ENCODE measurements at regions not wholly inside any gene's neighbourhood (a gene's known extent, or its start where the extent isn't known, plus 50 kb on each side); places are given as distances from the start of the nearest gene placed in this dataset.

- Histone ChIP-seq H3K4me2 (peak overlapping the region; percentile 56 to 94 (median 86)), H3K9me3 (replicated peaks in 1 of 11) (peaks cover 8 to 28% (median 16%) of the 10 kb centered on the region in 11 experiments; a peak in 20 of 22 replicates), H3K9ac (peak overlapping the region in 10 of 11 experiments; percentile 13 to 73 (median 56); a peak in 14 of 22 replicates), H4K20me1 (no peaks in the 10 kb centered on the region), H3K27me3 (no peaks in the 10 kb centered on the region), H3K36me3 (peaks cover 0 to 4% (median 0%) of the 10 kb centered on the region in 11 experiments; a peak in 1 of 22 replicates), H3K27ac (peak overlapping the region; percentile 38 to 94 (median 82); a peak in 21 of 22 replicates), H3K4me1 (peaks cover 82 to 95% (median 90%) of the 10 kb centered on the region in 10 experiments), H3K4me3 (peak overlapping the region in 4 of 10 experiments; percentile 5 to 11 (median 8); a peak in 2 of 20 replicates)
- peak; percentile 83 to 98 (median 94) for TF ChIP-seq Cebpa-rat (IDR thresholded peaks at IDR 0.05)
Measured at GRCh38 chr2:239605976-239606375, 205.2 kb upstream of the HDAC4 start.

- Histone ChIP-seq H4K20me1 (no peaks in the 10 kb centered on the region), H3K36me3 (peaks cover 0 to 4% (median 0%) of the 10 kb centered on the region in 11 experiments; a peak in 1 of 22 replicates), H3K27me3 (no peaks in the 10 kb centered on the region), H3K4me3 (peak overlapping the region in 4 of 10 experiments; percentile 5 to 11 (median 8); a peak in 1 of 20 replicates), H3K9me3 (replicated peaks in 1 of 11) (peaks cover 8 to 28% (median 16%) of the 10 kb centered on the region in 11 experiments; a peak in 20 of 22 replicates), H3K4me1 (peaks cover 87 to 100% (median 96%) of the 10 kb centered on the region in 10 experiments), H3K27ac (peak overlapping the region; percentile 38 to 94 (median 81); a peak in 21 of 22 replicates), H3K9ac (peak overlapping the region in 10 of 11 experiments; percentile 8 to 72 (median 56); a peak in 16 of 22 replicates), H3K4me2 (peak overlapping the region; percentile 56 to 94 (median 86))
- TF ChIP-seq Cebpa-rat (IDR thresholded peaks at IDR 0.05), result no peak
Measured at GRCh38 chr2:239605409-239605808, 204.6 kb upstream of the HDAC4 start.

- TF ChIP-seq Cebpa-rat (IDR thresholded peaks at IDR 0.05), result no peak
- Histone ChIP-seq H3K9me3 (replicated peaks in 1 of 11) (peaks cover 8 to 28% (median 16%) of the 10 kb centered on the region in 11 experiments; a peak in 20 of 22 replicates), H3K4me2 (peak overlapping the region; percentile 56 to 94 (median 86); a peak in 20 of 22 replicates), H4K20me1 (no peaks in the 10 kb centered on the region), H3K4me1 (peaks cover 92 to 100% (median 99%) of the 10 kb centered on the region in 10 experiments), H3K36me3 (peaks cover 0 to 4% (median 0%) of the 10 kb centered on the region in 11 experiments; a peak in 1 of 22 replicates), H3K27me3 (no peaks in the 10 kb centered on the region), H3K27ac (peak overlapping the region in 10 of 11 experiments; percentile 57 to 94 (median 82); a peak in 19 of 22 replicates), H3K4me3 (no peak overlapping the region), H3K9ac (peak overlapping the region in 1 of 11 experiments; percentile 57; a peak in 1 of 22 replicates)
Measured at GRCh38 chr2:239604861-239605260, 204.0 kb upstream of the HDAC4 start.

GRCh38 chr2:239603411-239604356 lies 202.9 kb upstream of the HDAC4 start:
- no peak for TF ChIP-seq Cebpa-rat (IDR thresholded peaks at IDR 0.05)
- H3K9ac ChIP-seq, result no peak overlapping the region; a peak in 1 of 22 replicates
- peaks cover 0 to 4% (median 0%) of the 10 kb centered on the region in 11 experiments; a peak in 1 of 22 replicates for H3K36me3 ChIP-seq
- H3K27ac ChIP-seq, result peak overlapping the region in 10 of 11 experiments; percentile 11 to 94 (median 70); a peak in 18 of 22 replicates
- no peaks in the 10 kb centered on the region for H3K27me3 ChIP-seq
- H3K4me2 ChIP-seq, result peak overlapping the region; percentile 71 to 94 (median 83); a peak in 21 of 22 replicates
- H3K4me1 ChIP-seq, result peaks cover 87 to 100% (median 97%) of the 10 kb centered on the region in 10 experiments
- H3K4me3 ChIP-seq, result peak overlapping the region in 3 of 10 experiments; percentile 5 to 20 (median 17); a peak in 2 of 20 replicates
- H3K9me3 ChIP-seq (replicated peaks in 1 of 11), result peaks cover 8 to 28% (median 16%) of the 10 kb centered on the region in 11 experiments; a peak in 20 of 22 replicates
- H4K20me1 ChIP-seq, result no peaks in the 10 kb centered on the region

DNA sequence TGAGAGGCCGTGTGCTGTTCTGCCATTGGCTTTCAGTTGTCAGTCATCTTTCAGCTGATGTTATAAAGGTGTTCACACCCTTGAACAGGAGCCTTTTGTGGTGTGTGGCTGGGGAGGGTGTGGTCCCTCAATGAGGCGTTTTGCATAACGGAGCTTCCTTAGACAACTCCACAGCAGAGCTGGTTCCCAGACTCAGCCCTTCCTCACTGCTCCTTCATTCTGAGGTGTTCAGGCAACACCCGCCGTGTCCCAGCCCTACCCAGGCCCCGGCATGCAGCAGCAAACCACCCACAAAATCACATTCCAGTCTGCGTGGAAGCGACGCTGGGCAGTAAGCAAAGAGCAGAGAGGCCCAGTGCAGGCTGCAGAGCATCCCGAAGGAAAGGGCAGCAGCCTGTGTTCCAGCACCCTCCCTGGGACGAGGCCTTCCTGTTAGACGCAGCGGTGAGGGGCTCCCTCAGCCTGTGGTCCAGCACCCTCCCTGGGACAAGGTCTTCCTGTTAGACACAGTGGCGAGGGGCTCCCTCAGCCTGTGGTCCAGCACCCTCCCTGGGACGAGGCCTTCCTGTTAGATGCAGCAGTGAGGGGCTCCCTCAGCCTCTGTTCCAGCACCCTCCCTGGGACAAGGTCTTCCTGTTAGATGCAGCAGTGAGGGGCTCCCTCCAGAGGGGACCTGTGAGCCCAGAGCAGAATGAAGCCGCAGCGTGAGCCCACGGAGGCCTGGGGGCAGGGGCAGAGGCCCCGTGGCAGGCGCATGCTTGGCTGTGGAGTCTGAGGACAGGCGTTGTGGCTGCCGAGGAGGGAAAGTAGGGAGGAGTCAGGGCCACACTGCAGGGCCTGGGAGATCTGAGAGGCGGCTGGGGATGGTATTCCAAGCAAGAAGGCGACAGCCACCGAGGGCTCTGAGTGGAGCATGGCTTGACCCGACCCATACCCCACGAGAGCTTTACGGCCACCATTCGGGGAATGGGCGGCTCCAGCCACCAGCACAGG lies 201.8 kb upstream of the HDAC4 start:
- Histone ChIP-seq H3K36me3 (peaks cover 0 to 4% (median 0%) of the 10 kb centered on the region in 11 experiments; a peak in 1 of 22 replicates), H3K27ac (peak overlapping the region in 10 of 11 experiments; percentile 23 to 94 (median 70); a peak in 18 of 22 replicates), H3K9me3 (replicated peaks in 1 of 11) (peaks cover 8 to 28% (median 16%) of the 10 kb centered on the region in 11 experiments; a peak in 20 of 22 replicates), H3K4me1 (peaks cover 76 to 97% (median 86%) of the 10 kb centered on the region in 10 experiments), H3K27me3 (no peaks in the 10 kb centered on the region), H3K9ac (peak overlapping the region in 10 of 11 experiments; percentile 18 to 58 (median 39); a peak in 10 of 22 replicates), H3K4me2 (peak overlapping the region; percentile 71 to 94 (median 83)), H4K20me1 (no peaks in the 10 kb centered on the region), H3K4me3 (0 out of 20 replicates have a peak overlapping the region, but pooled peaks of 1 of the 10 experiments have one; percentile 5)
- no peak for TF ChIP-seq Cebpa-rat (IDR thresholded peaks at IDR 0.05)

DNA sequence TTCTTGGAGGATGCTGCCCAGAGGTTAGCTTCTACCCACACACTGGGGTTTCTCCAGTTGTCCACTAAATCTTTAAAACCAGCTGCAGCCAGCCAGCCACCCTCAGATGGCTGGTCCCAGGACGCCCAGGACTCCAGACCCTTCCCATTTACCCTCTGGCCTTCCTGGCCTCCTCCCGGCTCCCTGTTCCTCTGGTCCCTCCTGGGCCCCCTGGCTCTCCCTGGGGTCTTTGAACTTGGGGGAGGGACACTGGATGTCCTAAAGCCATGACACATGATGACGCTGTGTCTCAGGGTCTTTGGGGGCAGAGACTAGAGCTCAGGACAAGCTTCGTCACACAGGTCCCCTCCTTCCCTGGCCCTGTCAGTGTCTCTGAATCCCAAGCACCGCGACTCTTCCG lies 201.1 kb upstream of the HDAC4 start:
- TF ChIP-seq Cebpa-rat (IDR thresholded peaks at IDR 0.05), result no peak
- peaks cover 0 to 4% (median 0%) of the 10 kb centered on the region in 11 experiments; a peak in 1 of 22 replicates for H3K36me3 ChIP-seq
- H3K27me3 ChIP-seq, result no peaks in the 10 kb centered on the region
- no peaks in the 10 kb centered on the region for H4K20me1 ChIP-seq
- peak overlapping the region in 10 of 11 experiments; percentile 23 to 94 (median 70); a peak in 15 of 22 replicates for H3K27ac ChIP-seq
- peaks cover 69 to 90% (median 79%) of the 10 kb centered on the region in 10 experiments for H3K4me1 ChIP-seq
- peaks cover 8 to 24% (median 14%) of the 10 kb centered on the region in 11 experiments; a peak in 20 of 22 replicates for H3K9me3 ChIP-seq (replicated peaks in 1 of 11)
- H3K9ac ChIP-seq, result peak overlapping the region in 6 of 11 experiments; percentile 18 to 52 (median 39); a peak in 8 of 22 replicates
- no peak overlapping the region for H3K4me3 ChIP-seq
- H3K4me2 ChIP-seq, result peak overlapping the region; percentile 71 to 94 (median 83)

GRCh38 chr2:239601201-239601851 lies 200.5 kb upstream of the HDAC4 start:
- Histone ChIP-seq H3K4me2 (peak overlapping the region; percentile 71 to 94 (median 83)), H3K27ac (peak overlapping the region in 10 of 11 experiments; percentile 0 to 94 (median 70); a peak in 13 of 22 replicates), H3K4me1 (peaks cover 64 to 88% (median 74%) of the 10 kb centered on the region in 10 experiments), H3K27me3 (no peaks in the 10 kb centered on the region), H3K36me3 (peaks cover 0 to 4% (median 0%) of the 10 kb centered on the region in 11 experiments; a peak in 1 of 22 replicates), H4K20me1 (no peaks in the 10 kb centered on the region), H3K9ac (peak overlapping the region in 5 of 11 experiments; percentile 18 to 51 (median 29); a peak in 6 of 22 replicates), H3K9me3 (replicated peaks in 1 of 11) (peaks cover 8 to 18% (median 9%) of the 10 kb centered on the region in 11 experiments; a peak in 20 of 22 replicates), H3K4me3 (no peak overlapping the region)
- no peak for TF ChIP-seq Cebpa-rat (IDR thresholded peaks at IDR 0.05)
